ENCODE measurements at regions not wholly inside any gene's neighbourhood (a gene's known extent, or its start where the extent isn't known, plus 50 kb on each side); places are given as distances from the start of the nearest gene placed in this dataset.
"Not testable (repeated sequence)": the region's sequence is repeated elsewhere in the genome, so short reads cannot be mapped to it uniquely, and the experiment has no call there.

- no peak for DNase-seq
Observed at GRCh38 chr2:8229546-8229986, 452.3 kb upstream of the ID2 start.

- DNase-seq: no peak
Observed at GRCh38 chr2:8230466-8230865, 451.4 kb upstream of the ID2 start.

- no peak for DNase-seq
Observed at GRCh38 chr2:8231902-8232301, 450.0 kb upstream of the ID2 start.

- no peak for DNase-seq
Observed at GRCh38 chr2:8232871-8233270, 449.0 kb upstream of the ID2 start.

- DNase-seq: no peak
Observed at GRCh38 chr2:8234253-8234652, 447.6 kb upstream of the ID2 start.

- peak; percentile 63 for DNase-seq
Observed at GRCh38 chr2:8234757-8235374, 447.0 kb upstream of the ID2 start.

- no peak for DNase-seq
Observed at GRCh38 chr2:8235419-8235818, 446.4 kb upstream of the ID2 start.

GRCh38 chr2:8236391-8236790 is 445.5 kb upstream of the ID2 start:
- DNase-seq: no peak

GRCh38 chr2:8238521-8239230 is 443.2 kb upstream of the ID2 start:
- no peak for DNase-seq

- no peak for DNase-seq
Observed at GRCh38 chr2:8239531-8240088, 442.2 kb upstream of the ID2 start.

GRCh38 chr2:8241317-8241716 is 440.5 kb upstream of the ID2 start:
- no peak for DNase-seq

GRCh38 chr2:8242739-8243138 is 439.1 kb upstream of the ID2 start:
- DNase-seq: no peak

- DNase-seq: no peak
Observed at GRCh38 chr2:8243748-8244400, 438.0 kb upstream of the ID2 start.

- no peak for DNase-seq
Observed at GRCh38 chr2:8244639-8245038, 437.2 kb upstream of the ID2 start.

GRCh38 chr2:8246137-8246536 is 435.7 kb upstream of the ID2 start:
- no peak for DNase-seq

GRCh38 chr2:8247905-8248622 is 433.8 kb upstream of the ID2 start:
- DNase-seq: no peak

GRCh38 chr2:8248623-8248957 is 433.3 kb upstream of the ID2 start:
- no peak for DNase-seq

GRCh38 chr2:8249141-8249540 is 432.7 kb upstream of the ID2 start:
- no peak for DNase-seq

- DNase-seq: no peak
Observed at GRCh38 chr2:8249769-8250168, 432.1 kb upstream of the ID2 start.

GRCh38 chr2:8250290-8250689 is 431.6 kb upstream of the ID2 start:
- DNase-seq: not testable (repeated sequence)

- no peak for DNase-seq
Observed at GRCh38 chr2:8251291-8251690, 430.6 kb upstream of the ID2 start.

- DNase-seq: no peak
Observed at GRCh38 chr2:8251856-8252255, 430.0 kb upstream of the ID2 start.

GRCh38 chr2:8252997-8253694 is 428.7 kb upstream of the ID2 start:
- peak; percentile 78 for DNase-seq

Measured in NCI-H187 treated with DMSO at 0.1 percent for 48 hours (cell line).